Vagina (tissue), 2 donors: ENCODE measurements at regions not wholly inside any gene's neighbourhood (a gene's known extent, or its start where the extent isn't known, plus 50 kb on each side); places are given as distances from the start of the nearest gene placed in this dataset.
A peak's percentile ranks its signal among the peaks of the same experiment; 100 is the strongest.

Source experiments
- DNase-seq, 2 donors: peaks; one replicate each; pipeline ENCODE4 v3.0.0-alpha.2; 2017; ENCODE audit errors: extremely low spot score in 2 of 2
- H3K27ac ChIP-seq: fragments of 200-600 bp; sonication (generic); one replicate; pipeline ENCODE4 v1.5.1; 2019
- H3K27me3 ChIP-seq: fragments of 200-600 bp; sonication (generic); one replicate; pipeline ENCODE4 v1.5.1; 2019
- H3K36me3 ChIP-seq, 2 donors: fragments of 200-600 bp; sonication (generic); one replicate each; pipeline ENCODE4 v1.5.1; 2017 to 2019
- H3K4me1 ChIP-seq: fragments of 200-600 bp; sonication (generic); one replicate; pipeline ENCODE4 v1.5.1; 2019
- H3K4me3 ChIP-seq, 2 donors: fragments of 200-600 bp; sonication (generic); 1 replicate in 1 of 2; 2 replicates in 1 of 2; pipeline ENCODE4 v1.5.1; 2016 to 2019
- H3K9me3 ChIP-seq: fragments of 200-600 bp; sonication (generic); one replicate; pipeline ENCODE4 v1.5.1; 2019
- POLR2A ChIP-seq, 2 donors: fragments of 450-650 bp; IDR thresholded peaks; one replicate each; pipeline ENCODE4 v1.6.1; 2017; ENCODE audit warnings: antibody characterized with exemption in 2 of 2, mild to moderate bottlenecking in 2 of 2, moderate library complexity in 2 of 2
- POLR2AphosphoS5 ChIP-seq, 2 donors: sonication (generic); formaldehyde crosslinking; IDR thresholded peaks; one replicate each; pipeline ENCODE4 v1.9.0; 2017; ENCODE audit warnings: antibody characterized with exemption in 2 of 2, mild to moderate bottlenecking in 2 of 2, low read depth in 1 of 2; ENCODE audit not compliant: insufficient read depth in 1 of 2
- intact Hi-C: fragments of 100-400 bp; cut with DNase I; formaldehyde crosslinking; loops from one replicate; pipeline ENCODE4 v1.15.1; 2023
- TF ChIP-seq, protein P1 (sequence below), 3 experiments: fragments of 450-650 bp in 2 of 3; fragments of 200-600 bp in 1 of 3; sonication (generic) in 1 of 3; IDR thresholded peaks; one replicate each; pipeline ENCODE4 v1.5.1; 2017 to 2019; ENCODE audit warnings: antibody characterized with exemption in 3 of 3, mild to moderate bottlenecking in 2 of 3, moderate library complexity in 2 of 3

DNA sequence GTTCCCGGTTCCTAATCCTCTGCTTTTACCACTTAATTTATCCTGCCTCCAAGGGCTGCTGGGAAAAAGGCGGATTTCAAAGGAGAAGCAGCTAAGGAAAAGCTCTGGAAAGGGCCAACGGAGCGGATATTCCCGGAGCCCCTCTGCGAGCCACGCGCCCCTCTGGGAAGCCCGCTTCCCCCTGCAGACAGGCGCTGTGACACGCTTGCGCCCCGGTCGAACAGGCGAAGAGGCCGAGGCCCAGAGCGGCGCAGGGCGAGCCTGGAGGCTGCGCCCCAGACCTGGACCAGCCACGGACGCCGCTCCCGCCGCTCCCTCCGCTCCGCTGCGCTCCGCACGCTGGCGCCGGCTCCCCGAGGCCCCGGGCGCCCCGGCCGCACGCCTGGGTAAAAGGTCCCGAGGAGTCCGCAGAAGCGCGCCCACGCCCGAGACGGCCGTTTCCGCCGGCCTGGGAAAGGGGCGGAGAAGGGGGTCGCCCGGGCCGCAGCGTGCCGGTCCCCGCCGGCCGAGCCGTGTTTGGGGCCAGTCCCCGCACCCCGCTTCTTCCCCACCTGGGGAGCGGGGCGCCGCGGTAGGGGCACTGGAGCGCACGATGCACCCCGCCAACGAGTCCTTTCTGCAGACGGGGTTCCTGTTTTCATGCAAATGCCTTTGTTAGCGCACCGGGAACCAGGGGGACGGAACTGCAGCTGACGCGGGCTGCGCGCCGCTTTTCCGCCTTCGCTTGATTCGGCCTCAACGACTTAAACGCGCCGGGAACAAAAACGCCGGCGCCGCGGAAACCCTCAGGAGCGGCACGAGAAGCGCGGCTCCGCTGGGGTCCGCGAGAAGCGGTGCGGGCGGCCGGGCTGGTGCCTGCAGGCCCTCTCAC, 91.9 kb upstream of the SIRPA start:
- Histone ChIP-seq H3K36me3 (no peaks in the 10 kb centered on the region), H3K4me3 (peak overlapping the region; percentile 41 to 58), H3K27ac (peak overlapping the region; percentile 76), H3K9me3 (no peaks in the 10 kb centered on the region), H3K4me1 (peaks cover 39% of the 10 kb centered on the region), H3K27me3 (no peaks in the 10 kb centered on the region)
- intact Hi-C loops: loop anchor here (5.0 kb wide), 1 partner anchor 84 kb away; no protein-coding TSS in a partner anchor
- DNase-seq: peak; percentile 47 to 67
- TF ChIP-seq, protein P1, sequence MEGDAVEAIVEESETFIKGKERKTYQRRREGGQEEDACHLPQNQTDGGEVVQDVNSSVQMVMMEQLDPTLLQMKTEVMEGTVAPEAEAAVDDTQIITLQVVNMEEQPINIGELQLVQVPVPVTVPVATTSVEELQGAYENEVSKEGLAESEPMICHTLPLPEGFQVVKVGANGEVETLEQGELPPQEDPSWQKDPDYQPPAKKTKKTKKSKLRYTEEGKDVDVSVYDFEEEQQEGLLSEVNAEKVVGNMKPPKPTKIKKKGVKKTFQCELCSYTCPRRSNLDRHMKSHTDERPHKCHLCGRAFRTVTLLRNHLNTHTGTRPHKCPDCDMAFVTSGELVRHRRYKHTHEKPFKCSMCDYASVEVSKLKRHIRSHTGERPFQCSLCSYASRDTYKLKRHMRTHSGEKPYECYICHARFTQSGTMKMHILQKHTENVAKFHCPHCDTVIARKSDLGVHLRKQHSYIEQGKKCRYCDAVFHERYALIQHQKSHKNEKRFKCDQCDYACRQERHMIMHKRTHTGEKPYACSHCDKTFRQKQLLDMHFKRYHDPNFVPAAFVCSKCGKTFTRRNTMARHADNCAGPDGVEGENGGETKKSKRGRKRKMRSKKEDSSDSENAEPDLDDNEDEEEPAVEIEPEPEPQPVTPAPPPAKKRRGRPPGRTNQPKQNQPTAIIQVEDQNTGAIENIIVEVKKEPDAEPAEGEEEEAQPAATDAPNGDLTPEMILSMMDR (IDR thresholded peaks at IDR 0.05): no peak
- TF ChIP-seq POLR2A (IDR thresholded peaks at IDR 0.05): no peak
- peak in 1 of 2 donors; percentile 38 for TF ChIP-seq POLR2AphosphoS5 (IDR thresholded peaks at IDR 0.05; ENCODE audit: insufficient read depth in 1 of 2, low read depth in 1 of 2)

DNA sequence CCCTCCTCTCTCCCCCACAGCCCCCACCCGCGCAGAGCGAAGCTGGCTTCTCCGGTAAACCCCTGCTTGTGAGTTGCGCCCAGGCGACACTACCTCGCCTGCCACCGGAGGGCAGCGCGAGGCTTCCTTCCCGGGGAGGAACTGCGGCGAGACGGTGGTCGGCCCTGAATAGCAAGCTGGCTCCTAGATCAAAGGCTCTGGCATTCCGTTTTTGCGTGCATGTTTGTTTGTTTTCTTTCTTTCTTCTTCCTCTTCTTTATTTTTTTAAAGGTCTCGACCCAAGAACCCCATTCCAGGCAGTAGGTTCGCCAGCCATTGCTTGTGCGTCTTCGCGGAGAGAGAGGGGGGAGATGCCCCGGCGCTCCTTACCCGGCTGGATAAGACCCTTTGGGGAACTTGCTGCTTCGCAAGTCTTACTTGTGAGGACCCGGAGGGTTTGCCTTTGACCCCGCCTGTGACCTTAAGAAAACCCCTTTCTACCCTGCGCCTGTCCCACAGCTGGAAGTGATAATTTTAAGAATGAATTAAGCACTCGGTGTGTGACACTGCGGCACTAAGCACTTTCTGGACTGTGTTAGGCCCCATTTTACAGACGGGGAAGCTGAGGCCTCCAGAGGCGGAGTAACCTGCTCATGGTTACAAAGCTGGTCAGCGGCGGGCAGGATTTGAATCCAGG, 92.7 kb upstream of the SIRPA start:
- Histone ChIP-seq H3K4me3 (peak overlapping the region; percentile 41 to 58), H3K27me3 (no peaks in the 10 kb centered on the region), H3K36me3 (no peaks in the 10 kb centered on the region), H3K4me1 (peaks cover 39% of the 10 kb centered on the region), H3K27ac (peak overlapping the region; percentile 76), H3K9me3 (no peaks in the 10 kb centered on the region)
- TF ChIP-seq, protein P1 (IDR thresholded peaks at IDR 0.05): peak; percentile 12 to 66 (median 33)
- TF ChIP-seq POLR2AphosphoS5 (IDR thresholded peaks at IDR 0.05; ENCODE audit: insufficient read depth in 1 of 2, low read depth in 1 of 2): no peak
- DNase-seq: peak; percentile 86 to 93
- intact Hi-C loops: loop anchor here (5.0 kb wide), 1 partner anchor 85 kb away; no protein-coding TSS in a partner anchor

DNA sequence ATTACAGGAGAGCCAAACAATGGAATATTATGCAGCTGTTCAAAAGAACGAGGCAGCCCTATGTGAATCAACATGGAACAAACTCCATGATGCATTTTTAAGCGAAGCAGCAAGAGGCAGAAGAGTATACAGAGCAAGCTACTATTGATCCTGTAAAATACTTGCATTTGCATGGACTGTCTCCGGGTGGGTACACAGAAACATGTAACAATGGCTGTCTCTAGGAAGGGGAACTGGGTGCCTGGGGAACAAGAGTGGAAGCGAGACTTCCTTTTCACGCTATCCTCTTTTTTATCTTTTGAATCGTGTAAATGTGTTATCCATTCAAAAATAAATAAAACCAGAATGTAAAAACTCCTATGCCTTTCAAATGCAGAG, 93.3 kb upstream of the SIRPA start:
- Histone ChIP-seq H3K4me3 (peak overlapping the region; percentile 41 to 58), H3K27ac (no peak overlapping the region), H3K4me1 (peaks cover 39% of the 10 kb centered on the region), H3K36me3 (no peaks in the 10 kb centered on the region), H3K9me3 (no peaks in the 10 kb centered on the region), H3K27me3 (no peaks in the 10 kb centered on the region)
- no peak for TF ChIP-seq POLR2A (IDR thresholded peaks at IDR 0.05)
- no peak for TF ChIP-seq POLR2AphosphoS5 (IDR thresholded peaks at IDR 0.05; ENCODE audit: insufficient read depth in 1 of 2, low read depth in 1 of 2)
- TF ChIP-seq, protein P1 (IDR thresholded peaks at IDR 0.05): no peak
- peak in 1 of 2 donors; percentile 25 for DNase-seq
- intact Hi-C loops: loop anchor here (5.0 kb wide), 1 partner anchor 85 kb away; no protein-coding TSS in a partner anchor

DNA sequence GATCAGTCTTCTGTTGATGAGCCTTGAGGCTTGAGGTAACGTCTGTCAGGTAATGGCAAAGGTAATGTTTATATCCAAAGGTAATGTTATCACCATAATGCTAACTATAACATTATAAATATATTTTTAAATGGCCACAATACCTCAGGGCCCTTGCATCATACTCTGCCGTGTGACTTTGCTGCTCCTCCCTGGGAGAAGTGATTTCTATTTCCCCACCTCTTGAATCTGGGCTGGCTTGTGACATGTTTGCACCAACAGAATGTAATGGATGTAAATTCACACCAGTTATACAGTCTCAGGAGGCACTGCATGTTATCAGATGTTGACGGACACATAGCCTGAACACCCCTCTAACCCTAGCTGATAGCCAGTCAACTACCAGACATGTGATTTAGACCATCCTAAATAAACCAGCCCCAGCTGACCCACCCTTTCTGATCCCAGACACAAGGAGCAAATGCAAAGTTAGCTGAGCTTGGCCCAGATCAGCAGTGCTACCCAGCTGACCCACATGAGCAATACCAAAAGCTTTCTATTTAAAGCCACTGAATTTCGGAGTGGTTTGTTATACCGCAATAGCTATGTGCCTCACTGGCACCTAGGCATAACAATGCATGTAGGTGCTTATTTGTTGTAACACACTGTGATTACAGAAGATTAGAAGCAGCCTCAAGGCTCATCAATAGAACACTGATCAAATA, 93.8 kb upstream of the SIRPA start:
- Histone ChIP-seq H3K36me3 (no peaks in the 10 kb centered on the region), H3K9me3 (no peaks in the 10 kb centered on the region), H3K27ac (no peak overlapping the region), H3K4me3 (no peak overlapping the region), H3K27me3 (no peaks in the 10 kb centered on the region), H3K4me1 (peaks cover 39% of the 10 kb centered on the region)
- DNase-seq: peak; percentile 14 to 47
- no peak for TF ChIP-seq POLR2A (IDR thresholded peaks at IDR 0.05)
- TF ChIP-seq POLR2AphosphoS5 (IDR thresholded peaks at IDR 0.05; ENCODE audit: insufficient read depth in 1 of 2, low read depth in 1 of 2): no peak
- TF ChIP-seq, protein P1 (IDR thresholded peaks at IDR 0.05): no peak
- intact Hi-C loops: loop anchor here (5.0 kb wide), 1 partner anchor 86 kb away; no protein-coding TSS in a partner anchor
